GM18861 (cell line): ENCODE measurements at regions not wholly inside any gene's neighbourhood (a gene's known extent, or its start where the extent isn't known, plus 50 kb on each side); places are given as distances from the start of the nearest gene placed in this dataset.
"Not testable (repeated sequence)": the region's sequence is repeated elsewhere in the genome, so short reads cannot be mapped to it uniquely, and the experiment has no call there.

Experiments
- ATAC-seq: cut with Tn5 transposase; IDR thresholded peaks from one replicate; pipeline ENCODE4 v1.9.1; 2021; ENCODE audit not compliant: unreplicated experiment

DNA sequence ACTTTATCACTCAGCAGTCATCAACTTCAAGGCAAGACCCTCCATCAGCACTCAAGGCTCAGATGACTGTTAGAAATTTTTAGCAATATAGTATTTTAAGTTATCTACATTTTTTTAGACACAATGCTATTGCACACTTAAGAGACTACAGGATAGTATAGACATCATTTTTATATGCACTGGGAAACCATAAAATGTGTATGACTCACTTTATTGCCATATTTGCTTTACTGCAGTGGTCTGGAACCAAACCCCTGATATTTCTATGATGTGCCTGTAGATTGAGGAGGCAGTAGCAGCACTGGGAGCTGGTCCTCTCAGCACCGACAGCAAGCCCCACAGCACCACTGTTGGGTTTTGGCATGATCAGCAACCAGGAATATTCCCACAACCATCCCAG lies 264.8 kb upstream of the HNRNPA3 start:
- no peak for ATAC-seq

DNA sequence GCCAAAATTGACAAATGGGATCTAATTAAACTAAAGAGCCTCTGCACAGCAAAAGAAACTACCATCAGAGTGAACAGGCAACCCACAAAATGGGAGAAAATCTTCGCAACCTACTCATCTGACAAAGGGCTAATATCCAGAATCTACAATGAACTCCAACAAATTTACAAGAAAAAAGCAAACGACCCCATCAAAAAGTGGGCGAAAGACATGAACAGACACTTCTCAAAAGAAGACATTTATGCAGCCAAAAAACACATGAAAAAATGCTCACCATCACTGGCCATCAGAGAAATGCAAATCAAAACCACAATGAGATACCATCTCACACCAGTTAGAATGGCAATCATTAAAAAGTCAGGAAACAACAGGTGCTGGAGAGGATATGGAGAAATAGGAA lies 261.4 kb upstream of the HNRNPA3 start:
- not testable (repeated sequence) for ATAC-seq

DNA sequence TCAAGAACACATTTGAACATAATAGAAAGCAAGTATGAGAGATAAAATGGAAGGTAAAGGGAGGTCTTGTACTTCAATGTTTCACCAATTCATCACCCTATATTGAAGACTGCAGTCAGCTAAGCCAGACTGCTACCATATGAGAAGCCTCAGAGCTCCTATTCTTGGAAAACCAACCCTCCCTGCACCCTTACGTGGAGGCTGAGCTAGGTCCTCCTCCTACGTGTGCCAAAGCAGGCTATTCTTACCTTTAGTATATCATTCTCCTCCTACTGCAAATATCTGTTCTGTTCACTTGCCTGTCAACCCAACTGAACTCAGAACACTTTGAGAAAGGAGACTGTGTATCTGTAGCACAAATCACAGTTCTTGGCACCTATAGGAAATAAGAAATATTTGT lies 255.8 kb upstream of the HNRNPA3 start:
- no peak for ATAC-seq

DNA sequence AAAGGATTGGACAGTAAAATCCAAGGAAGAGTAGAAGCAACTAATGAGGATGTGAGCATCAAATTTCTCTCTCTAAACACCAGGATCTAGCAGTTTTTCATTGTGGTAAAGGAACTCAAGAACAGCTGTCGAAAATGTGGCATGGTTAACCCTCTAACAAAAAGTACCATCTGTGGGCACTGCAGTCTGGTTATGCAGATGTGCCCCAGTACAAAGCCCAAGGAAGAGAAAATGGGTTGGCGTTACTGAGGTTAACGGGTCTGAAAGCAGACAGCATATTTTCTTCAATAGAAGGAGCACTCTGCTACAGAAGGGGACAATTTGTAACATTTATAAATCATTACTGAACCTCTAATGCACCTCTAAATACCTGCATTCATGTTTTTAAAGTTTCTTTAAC lies 253.0 kb upstream of the HNRNPA3 start:
- no peak for ATAC-seq

DNA sequence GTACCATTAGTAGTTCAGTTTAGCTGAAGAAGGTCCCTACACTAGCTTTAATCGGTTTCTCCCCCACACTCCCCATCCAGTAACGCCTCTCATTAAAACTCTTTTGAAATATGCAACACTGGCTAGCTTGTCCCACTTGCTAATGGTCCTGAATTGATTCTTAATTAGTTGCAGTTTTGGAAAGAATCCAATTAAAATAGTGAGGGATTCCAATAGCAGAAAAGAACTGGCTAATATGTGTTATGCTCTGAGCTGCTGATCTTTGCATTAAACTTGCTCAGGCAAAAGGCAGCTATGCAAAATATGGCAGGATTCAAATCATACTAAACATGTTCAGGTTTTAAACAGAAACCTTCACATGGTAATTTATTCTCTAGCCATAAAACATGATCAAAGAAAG lies 252.5 kb upstream of the HNRNPA3 start:
- no peak for ATAC-seq

DNA sequence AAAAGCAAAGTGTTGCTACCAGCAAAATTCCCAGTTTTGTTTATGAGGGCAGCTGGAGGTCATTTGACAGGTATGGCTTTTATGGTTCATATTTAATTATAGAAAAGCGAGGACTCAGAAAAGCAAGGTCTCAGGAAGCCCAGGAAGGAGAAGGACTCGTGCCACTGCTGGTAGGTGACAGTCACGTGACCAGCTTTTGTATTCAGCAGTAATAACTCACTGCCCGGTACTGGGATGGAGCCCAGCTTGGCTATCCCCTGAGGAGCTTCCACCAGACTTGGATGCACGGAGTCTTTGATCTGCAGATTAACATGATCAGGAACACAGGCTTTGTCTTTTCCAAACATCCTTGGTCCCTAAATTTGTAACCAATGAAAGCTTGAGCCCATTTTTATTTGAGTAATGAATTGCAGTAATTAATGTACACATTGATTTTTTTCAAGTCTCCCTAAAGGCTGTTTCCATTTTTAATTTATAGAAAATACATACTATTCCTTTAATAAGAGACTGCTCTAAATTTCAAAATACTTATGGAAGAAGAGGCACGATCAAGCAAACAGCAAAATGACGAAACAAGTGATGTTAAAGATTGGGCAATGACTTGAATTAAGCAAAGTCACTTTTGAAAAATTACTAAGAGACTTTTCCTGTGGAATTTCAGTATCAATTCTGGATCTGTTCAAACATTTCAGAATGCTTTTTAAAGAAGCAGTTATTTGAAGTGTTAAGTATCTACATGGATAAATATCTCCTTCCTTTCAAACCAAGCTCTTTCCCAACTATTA lies 251.7 kb upstream of the HNRNPA3 start:
- no peak for ATAC-seq

DNA sequence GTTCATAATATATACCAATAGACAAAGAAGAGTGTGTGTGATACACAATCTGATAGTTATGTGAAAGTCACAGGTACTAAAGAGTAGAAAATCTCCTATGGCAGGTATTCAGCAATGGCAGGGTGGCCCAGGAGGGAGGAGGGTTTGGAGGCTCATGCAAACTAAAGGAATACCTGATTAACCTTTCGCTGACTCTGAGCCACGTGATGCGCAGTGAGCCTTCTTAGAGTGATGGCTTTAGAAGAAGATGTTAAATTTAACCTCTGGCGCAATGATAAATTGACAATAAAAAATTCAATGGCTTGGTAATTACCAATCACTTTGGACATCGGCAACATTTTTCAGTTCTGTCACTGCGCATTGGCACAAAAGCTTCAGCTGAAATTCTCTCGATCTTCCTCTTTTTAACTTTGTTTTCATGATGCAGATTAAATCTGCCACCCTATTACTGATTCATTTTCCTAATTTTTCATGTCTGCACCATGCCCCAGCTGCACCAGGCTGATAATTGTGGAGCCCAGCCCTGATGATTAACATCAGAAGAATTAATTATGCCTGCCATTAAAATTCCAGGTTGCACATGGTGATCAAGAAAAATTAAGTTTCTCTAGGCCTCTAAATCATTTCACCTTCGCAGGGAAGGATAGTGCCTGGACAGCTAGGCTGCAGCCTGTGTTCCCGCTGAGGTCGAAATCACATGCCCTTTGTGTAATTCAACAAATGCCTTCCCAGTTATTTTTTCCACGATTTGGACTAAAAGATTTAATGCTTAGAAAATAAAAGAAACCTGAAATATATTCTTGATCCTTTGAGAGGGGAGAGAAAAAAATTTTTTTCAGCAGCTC lies 250.6 kb upstream of the HNRNPA3 start:
- no peak for ATAC-seq

DNA sequence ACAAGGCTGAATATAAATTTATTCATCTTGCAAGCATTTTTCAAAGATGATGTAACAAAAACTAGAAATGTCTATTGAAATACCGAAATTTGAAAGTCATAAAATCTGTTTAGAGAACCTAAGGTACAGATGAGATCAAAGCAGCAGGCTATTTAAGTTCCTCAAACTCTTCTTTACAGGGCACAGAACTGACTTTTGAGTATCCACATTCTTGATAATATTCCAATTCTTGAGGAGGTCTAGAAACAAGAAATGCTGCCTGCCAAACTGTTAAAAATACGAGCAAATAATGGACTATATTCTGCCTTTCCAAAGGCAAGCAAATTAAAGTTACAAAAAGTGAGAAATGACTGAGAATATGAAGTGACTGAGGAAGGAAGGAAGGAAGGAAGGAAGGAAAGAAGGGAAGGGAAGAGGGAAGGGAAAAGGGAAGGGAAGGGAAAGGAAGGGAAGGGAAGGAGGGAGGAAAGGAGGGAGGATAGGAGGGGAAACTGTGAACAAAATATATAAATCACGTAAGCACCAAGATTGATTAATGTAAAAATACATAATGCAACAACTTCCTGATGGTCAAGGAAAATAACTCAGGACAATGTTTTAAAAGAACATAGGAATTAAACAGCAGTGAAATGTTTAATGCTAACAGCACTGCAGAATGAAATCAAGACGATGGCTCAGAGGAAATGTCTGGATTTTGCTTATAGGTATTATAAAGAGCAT lies 248.9 kb upstream of the HNRNPA3 start:
- ATAC-seq = no peak

DNA sequence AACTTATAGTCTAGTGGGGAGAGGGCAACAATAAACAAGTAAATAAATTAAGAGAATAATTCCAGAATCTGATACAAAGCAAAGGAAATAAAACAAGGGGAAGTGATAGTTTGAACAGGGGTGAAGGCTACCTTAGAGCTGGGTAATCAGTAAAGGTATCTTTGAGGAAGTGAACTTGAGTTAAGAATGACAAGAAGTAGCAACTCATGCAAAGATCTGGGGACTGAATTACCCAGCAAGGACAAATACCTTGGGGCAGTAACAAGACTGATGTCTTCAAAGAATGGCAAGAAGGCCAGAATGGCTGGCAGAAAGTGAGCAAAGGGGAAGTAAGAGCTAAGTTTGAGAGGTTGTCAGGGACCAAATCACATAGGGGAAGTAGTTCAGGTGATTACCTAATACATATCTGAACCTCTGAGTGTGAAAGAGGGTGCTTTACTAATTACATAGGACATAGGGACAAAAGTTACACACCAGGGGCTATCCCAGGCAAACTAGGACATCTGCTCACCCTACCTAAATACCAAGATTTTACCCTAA lies 244.6 kb upstream of the HNRNPA3 start:
- peak; percentile 64 for ATAC-seq

DNA sequence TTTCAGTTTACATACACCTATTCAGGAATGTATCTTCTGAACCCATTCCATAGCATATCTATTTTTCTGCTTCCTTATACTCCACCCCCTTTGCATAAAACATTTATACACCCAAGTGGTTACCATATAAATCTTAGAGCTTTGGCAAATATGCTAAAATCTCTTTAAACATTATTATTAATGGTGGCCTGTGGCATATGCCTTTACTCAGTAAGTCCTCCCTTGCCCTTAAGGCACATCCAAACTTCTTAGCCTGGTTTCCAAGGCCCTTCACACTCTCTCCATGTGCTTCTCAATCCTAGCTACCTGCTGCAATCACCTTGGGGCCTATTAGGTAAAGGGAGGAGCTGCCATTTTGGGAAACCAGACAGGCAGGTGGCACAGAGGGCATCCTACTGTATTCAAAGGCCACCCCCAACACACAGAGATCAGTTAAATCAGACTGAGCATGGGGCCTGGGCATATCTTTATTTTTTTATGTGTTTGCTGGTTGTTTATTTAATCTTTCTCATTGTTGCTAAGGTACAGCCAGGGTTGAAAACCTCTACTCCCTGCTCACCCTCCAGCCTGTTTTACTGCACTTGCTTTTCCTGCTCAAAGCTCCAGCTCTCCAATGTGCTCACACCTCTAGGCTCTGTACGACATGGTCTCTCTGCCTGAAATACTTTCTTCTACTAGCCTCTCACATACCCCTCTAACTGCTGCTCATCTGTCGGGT lies 242.8 kb upstream of the HNRNPA3 start:
- no peak for ATAC-seq

DNA sequence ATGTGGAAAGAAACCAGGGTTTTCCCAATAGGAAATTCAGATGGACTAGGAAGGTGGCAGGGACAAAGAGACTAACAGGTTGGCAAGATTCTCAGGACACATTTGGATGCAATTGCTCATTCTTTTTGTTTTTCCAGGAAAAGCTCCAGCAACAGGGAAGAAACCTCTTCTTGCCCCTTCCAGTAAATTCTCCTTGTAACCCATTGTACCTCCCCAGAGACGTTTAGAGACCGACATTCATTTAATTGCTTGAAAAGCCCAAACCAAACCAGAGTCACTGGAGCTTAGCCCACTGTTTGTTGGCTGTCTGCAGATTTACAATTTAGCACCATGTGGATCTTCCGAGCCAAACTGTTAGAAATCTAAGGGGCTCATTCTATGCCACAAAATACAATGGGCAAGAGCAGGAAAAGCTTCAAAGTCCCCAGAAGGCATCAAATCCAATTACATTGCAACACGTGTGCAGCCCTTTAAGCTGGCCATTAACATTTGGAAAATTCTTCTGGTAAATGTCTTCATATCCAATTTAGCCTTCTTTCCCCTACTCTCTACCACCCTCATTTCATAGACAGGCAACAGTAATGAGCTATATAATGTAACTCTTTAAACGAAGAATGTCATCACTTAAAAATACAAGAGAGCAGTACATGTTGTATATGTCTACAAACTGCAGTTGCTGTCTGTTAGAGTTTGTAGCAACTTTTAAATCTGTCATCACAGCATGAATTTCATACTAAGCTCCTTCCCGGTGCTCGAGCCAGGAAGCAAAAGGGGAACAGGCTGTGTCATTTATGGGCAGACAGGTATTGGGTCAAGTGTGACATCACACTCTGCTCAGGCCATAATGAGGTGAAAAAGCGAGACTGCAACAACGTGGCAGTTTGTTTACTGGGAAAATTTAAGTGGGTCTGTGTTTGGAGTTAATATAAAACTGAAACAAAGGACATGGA lies 235.6 kb upstream of the HNRNPA3 start:
- ATAC-seq = no peak

DNA sequence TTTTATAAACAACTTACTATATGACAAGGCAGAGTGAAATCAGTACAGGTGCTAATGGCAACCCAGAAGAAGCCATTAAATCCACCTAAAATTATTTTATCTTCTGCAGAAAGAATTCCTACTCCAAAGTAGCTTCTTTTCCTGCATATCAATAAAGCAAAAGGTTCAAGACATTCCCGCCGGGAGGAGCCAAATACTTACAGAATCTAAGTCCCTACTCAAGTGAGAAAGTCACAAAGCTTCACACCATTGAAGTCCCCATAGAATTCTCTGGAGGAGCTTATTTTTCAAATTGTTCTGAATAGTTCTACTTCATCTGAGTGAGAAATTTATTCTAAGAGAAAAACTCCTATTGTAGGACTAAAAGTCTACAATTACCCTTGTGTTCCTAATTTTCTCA lies 233.7 kb upstream of the HNRNPA3 start:
- no peak for ATAC-seq

DNA sequence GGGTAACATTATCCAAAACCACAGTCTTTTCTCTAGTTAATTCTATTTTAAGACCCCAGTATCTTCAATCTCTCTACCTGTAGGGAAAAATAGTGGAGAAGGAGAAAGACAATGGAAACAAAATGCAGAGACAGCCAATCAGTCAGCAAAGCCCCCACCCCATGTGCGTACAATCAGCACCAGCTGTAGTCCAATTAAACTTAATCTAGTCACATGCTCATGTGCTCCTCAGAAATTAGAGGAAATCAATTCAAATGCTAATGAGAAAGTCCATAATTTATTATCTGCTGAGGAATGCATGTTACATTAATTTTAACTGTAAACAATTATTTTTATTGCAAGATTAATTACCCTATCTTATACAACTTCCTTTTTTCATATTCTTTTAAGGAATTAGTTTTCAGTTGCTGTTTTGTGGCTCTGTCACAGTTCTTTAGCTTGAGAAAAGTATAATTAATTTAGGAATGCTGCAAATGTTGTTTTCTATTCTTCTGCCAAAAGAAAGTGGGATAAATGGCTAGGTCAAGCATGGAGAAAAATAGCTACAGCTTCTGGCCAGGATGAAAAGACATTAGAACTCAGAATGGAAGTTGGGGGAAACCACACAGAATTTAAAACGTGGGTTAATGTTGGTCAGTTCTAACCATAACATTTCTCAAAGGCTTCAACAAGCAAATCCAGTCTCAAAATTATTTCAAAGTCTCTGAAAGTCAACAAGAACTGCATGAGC lies 232.4 kb upstream of the HNRNPA3 start:
- no peak for ATAC-seq

DNA sequence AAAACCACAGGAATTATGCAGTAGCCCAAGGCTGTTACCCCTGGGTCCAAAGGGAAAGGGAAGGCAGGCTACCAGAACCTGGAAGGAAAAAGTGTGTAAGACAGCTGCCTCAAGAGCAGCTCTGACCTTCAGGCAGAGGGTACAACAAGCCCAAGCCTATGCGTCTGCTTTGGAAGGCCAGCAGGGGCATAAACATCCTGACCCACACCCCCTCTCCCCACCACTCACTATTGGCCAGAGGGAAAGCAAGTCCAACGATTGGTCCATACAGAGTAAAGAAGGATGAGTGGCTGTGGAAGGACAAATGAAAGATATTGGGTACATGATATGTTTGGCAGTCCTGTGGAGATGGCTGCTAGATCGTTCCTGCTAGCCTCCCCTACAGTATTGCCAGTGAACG lies 227.6 kb upstream of the HNRNPA3 start:
- ATAC-seq = no peak

DNA sequence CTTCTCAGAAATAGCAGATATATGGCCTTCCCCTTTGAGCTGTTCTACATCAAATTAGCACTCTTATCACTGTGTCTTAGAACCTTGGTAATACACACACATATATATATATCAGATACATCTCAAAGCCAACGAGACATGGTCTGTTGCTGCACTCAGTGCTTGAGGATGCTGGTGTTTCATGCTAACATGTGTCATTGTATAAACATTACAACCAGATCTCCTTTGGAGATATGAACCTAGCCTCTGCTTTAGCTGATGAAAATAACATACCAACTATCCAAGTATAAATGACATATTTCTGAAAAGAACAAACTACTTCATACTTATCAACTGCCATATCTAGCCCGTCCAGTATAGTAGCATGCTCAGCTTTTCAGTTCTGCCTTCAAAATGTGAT lies 226.7 kb upstream of the HNRNPA3 start:
- ATAC-seq = no peak

DNA sequence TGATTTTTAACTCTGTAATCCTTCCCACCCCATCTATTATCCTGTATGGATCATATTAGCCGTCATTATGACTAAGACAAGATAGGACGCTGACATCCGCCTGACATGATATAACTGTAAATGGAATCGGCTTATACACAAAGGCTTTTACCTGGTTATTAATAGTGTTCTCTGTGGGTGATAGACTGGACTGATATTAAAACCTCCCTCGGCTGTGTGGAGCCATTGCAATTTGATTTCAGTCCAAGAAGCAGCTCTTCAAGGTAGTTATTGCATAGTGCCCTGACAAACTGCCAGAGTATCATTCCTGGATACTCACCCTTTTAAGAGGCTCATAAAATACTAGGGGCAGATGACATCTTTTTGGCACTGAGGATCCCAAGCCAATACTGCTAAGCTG lies 226.1 kb upstream of the HNRNPA3 start:
- ATAC-seq = no peak

DNA sequence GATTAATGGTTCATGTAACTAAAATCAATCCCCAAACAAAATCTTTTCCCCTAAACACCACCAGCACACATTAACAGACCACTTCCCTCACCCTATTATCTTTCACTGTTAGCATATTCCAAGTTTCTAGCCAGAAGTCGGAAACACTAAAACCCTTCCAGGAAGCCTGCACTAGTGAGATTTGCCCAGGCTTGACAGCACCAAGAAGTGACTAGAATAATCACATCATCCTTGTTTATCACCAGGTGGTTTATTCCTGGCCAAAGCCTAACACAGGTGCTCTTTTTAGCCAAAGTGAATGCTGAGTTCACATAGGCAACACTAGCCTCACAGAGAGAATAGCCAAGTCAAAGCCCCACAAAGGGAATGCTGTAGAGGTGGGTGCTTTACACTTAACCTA lies 221.2 kb upstream of the HNRNPA3 start:
- no peak for ATAC-seq

DNA sequence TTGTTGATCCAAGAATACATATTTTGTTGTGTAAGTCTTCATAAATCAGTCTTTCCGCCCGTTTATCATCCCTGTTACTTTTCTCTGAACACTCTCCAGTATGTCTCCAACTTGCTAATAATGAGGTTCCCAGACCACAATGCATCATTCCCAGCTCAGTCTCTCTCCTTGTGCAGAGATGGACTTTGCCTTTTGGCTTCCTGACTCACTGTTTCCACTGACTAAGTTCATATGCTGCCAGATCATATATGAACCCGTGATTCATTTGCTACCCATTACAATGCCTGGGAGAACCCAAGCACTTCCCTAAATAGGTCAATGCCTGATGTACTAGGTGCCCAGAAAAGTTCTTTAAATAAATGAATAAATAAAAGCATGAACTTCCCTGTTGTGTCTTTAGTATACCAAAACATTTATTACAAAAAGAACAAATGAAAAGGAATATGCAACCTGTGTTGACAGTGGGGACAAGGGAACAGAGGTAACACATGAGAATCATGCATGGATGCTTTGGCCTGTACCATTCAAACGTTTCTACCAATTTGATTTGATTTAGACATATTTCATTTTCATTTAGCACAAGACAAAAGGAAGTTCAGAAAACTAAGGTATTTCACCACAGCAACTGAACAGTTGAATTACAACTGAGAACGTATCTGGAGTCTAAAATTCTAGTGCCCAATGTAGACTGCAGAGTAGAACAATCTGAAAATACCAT lies 215.4 kb upstream of the HNRNPA3 start:
- peak; percentile 60 for ATAC-seq
